ENCODE measurements at regions not wholly inside any gene's neighbourhood (a gene's known extent, or its start where the extent isn't known, plus 50 kb on each side); places are given as distances from the start of the nearest gene placed in this dataset.
"Not testable (repeated sequence)": the region's sequence is repeated elsewhere in the genome, so short reads cannot be mapped to it uniquely, and the experiment has no call there.

DNA sequence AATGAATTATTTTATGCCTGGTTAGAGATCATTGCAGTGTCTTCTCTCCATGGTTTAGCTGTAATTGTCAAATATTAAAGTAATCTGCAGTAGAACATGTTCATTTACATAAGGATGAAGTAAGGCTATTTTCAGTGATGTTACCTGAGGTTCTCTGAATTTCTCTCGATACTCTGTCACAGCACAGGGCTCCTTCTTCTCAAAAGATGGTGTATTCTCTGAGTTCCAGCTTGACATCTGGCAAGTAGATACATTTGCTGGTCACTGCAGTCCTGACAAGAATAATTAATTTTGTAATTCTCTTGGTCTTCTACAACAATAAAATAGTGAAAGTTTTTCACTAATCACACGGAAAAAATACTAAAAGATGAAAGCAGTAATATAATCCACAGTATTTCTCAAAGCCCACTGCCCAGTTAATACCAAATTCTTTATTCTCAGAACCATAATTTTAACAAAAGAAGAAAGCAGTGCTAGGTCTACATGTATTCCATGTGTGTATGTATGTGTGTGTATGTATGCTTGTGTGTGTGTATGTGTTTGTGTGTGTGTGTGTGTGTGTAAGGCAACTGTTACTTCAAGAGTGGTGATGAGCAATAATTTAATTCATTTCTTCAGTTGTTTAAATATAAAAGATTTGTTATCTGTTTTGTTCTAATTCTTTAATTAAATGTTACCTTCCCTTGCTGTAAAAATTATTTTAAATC lies 1165.5 kb upstream of the SLC39A10 start:
- H3K4me3 ChIP-seq (ENCODE audit: low read depth, low read length), result no peak overlapping the region

DNA sequence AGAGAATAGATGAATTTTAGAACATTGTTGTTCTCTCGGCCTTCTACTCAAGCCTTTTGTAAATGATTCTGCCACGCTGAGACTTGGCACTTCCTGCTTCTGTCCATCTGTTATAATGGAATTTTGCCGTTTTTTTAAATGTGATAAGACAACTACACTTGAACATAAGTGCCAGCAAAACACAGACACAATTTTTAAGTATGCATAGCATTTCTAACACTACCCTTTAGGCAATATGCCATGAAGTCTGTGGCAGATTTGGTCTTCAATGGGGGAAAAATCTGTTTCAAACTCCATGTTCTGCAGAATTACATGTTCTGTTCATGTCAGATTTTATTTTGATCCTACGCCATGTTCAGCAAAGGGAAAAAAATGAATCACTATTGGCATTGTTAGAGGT lies 1170.7 kb upstream of the SLC39A10 start:
- no peak overlapping the region for H3K4me3 ChIP-seq (ENCODE audit: low read depth, low read length)

DNA sequence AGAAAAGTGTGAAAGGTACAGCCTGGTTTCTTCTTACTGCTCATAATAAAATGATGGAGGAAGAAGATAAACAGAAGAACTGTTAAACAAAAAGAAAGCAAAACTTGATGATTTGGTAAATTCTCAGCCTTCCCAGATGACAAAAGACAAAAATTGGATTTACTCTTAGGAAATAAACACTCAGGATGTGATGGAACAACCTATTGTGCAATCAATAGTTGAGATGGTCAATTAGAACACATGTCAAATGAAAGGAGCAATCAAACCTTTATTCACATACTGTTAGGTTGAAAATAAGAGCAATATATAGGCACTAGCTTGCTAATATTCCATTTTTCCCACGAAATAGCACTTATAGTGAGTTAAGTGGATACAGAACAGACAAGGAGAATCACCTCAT lies 1174.0 kb upstream of the SLC39A10 start:
- H3K4me3 ChIP-seq (ENCODE audit: low read depth, low read length), result no peak overlapping the region

DNA sequence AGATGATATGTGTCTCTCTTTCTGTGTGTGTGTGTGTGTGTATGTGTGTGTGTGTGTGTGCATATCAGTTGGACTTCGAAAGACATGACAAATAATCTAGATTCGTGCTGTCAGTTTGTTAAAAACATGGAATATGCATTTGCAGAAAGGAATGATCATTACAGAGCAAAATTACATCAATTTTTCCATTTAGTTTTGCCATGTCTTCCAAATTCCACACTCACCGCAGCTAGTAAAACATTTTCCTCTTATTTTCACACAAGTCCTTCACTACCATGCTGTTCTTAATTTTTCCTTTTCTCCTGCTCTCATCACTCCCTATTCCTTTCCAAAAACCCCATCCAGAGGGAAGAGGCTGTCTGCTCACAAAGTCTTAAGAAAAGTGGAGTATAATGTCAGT lies 1191.4 kb upstream of the SLC39A10 start:
- H3K4me3 ChIP-seq (ENCODE audit: low read depth, low read length), result no peak overlapping the region

DNA sequence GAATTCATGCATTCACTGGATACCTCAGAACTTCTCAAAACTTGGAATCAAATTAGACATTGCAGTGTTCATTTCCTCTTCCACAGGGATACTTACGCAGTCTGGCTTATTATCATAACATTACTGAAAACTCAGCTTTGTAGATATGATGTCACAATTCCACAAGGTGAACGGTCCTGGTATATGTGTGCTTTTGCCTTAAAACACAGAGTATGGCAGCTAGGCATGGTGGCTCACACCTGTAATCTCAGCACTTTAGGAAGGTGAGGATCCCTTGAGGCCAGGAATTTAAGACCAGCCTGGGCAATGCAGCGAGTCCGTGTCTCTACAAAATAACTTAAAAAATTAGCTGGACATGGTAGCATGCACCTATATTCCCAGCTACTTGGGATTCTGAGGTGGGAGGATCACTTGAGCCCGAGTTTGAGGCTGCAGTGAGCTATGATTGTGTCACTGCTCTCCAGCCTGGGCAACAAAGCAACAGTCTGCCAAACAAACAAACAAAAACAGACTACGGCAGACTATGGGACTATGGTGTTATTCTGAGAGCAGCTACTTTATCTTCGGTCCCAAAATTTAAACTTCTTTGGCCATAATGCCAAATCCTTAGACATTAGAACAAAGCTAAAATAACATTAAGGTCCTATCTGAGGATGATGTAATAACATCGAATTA lies 1191.9 kb upstream of the SLC39A10 start:
- H3K4me3 ChIP-seq (ENCODE audit: low read depth, low read length), result no peak overlapping the region

DNA sequence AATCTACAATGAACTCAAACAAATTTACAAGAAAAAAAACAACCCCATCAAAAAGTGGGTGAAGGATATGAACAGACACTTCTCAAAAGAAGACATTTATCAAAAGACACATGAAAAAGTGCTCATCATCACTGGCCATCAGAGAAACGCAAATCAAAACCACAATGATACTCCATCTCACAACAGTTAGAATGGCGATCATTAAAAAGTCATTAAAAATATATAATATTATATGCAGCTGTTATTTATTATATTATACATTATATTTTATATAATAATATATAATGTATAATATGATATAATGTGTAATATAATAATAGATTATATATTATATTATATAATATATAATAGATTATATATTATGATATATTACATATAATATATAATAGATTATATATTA lies 1194.1 kb upstream of the SLC39A10 start:
- not testable (repeated sequence) for H3K4me3 ChIP-seq (ENCODE audit: low read depth, low read length)

DNA sequence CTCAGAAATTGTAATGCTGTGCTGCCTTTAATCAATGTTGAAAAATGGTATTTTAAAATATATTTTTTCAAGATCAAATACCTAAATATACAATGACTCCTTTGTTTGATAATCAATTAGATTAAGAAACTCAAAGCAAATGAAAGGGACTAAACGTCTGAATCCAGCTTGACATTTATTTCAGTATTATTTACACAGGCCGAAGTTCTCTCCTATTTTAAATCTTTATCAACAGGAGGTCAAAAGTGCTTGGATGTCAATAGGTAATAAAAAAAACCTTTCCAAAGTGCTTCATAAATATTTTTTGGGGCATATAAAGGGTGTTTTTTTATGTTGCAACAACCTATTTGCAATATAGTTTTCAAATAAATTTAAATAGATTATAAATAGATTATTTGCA lies 1201.7 kb upstream of the SLC39A10 start:
- H3K4me3 ChIP-seq (ENCODE audit: low read depth, low read length), result no peak overlapping the region

DNA sequence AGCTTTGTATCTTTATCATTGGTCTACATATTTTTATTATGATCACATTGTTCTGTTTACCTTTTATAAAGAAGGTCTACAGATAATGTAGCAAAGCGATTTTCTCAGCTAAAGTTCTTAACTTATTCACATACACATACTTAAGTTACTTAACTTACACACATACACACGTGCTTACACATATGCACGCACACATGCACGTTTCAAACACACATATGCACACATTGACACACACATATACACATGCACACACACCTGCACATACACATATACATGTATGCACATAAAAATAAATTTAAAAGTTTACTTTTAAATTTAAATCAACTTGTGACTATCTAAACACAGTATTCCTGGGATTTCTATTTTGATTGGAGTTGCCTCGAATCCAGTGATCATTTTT lies 1204.5 kb upstream of the SLC39A10 start:
- no peak overlapping the region for H3K4me3 ChIP-seq (ENCODE audit: low read depth, low read length)

DNA sequence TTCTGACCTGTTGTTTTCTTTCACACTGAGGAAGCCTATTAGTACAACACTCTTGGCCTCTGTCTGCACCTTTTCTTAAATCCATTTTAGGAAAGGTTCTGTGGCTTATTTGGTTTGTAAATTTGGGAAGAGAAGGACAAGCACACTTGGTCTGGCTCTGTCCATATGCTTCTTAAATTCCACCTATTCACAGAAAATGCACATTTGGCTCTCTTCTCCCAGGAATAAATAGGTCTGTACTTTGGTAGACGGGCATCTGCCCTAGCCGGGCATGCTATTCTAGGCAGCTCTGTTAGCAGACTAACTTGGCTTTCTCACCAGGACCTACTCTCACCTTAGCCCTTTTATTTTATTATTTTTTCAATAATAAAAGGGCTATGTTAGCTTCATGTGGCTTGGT lies 1211.8 kb upstream of the SLC39A10 start:
- no peak overlapping the region for H3K4me3 ChIP-seq (ENCODE audit: low read depth, low read length)

DNA sequence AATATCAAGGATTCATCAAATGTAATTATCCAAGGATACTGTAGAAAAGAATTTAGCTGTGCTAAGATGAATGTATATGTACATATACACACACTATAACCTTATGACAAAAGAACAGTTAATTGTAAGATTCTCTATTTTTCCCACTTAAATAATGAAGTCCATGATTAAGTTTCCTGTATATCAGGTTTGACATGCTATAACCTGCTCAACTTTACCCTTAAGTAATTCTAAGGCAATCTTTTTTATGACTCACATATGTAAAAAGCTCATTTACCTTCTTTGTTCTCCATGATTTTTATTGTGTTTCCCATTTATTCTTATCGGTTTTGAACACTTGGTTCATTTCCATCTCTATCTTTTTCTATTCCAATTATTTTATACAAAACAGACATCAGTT lies 1213.1 kb upstream of the SLC39A10 start:
- H3K4me3 ChIP-seq (ENCODE audit: low read depth, low read length), result no peak overlapping the region

DNA sequence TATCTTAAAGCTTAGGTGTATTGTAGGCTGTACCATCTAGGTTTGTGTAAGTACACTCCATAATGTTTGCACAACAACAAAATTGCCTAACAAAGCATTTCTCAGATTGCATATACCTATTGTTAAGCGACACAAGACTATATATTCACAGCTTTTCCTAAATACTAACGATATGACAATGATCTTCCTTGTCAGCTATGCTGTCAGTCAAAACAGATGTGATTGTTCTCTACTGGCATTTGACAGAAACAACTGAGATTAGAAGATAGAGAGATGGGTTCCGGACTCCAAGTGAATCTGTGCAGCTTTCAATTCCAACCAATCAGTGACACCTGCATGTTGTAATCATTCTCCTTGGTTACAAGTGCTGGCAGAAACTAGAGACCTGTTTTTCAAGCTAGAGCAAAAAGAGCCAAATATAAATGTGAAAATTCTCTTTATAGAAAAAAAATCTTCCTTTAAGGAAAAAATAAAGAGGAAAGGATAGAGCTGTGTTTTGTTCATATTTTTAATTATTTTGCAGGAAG lies 1232.3 kb upstream of the SLC39A10 start:
- no peak overlapping the region for H3K4me3 ChIP-seq (ENCODE audit: low read depth, low read length)

DNA sequence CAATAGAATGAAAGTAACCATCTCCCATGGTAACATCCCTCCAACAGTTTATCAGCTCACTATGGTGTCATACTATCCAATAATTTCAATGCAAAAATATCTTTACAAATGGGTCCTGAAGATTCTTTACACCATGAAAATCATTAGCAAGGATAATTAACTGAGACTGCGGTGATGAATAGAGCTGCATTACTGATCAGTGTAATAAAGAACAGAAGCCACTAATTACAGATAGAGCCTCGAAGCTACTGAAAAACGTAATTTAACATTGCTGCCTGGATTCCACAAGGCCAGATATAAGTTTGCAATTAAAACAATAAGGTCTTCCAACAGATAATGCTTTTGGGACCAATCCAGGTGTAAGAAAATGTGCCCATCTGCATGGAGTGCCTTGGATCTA lies 1245.8 kb upstream of the SLC39A10 start:
- no peak overlapping the region for H3K4me3 ChIP-seq (ENCODE audit: low read depth, low read length)

DNA sequence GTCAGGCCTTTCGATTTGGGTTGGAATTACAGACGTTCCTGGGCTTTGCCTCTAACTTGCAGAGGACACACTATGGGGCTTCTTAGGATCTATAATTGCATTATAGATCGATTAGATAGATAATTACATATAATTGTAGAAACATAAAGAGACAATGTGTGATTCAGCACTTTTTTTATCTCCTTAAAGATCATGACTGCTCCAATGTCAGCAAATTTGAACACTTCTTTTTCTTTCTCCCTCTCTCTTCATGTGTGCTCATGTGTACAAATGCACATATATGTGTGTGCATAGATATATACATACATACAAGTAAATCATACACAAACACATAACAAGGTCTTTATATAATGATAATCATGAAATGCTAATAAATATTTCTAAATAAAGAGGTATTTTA lies 1261.2 kb upstream of the SLC39A10 start:
- H3K4me3 ChIP-seq (ENCODE audit: low read depth, low read length), result no peak overlapping the region

DNA sequence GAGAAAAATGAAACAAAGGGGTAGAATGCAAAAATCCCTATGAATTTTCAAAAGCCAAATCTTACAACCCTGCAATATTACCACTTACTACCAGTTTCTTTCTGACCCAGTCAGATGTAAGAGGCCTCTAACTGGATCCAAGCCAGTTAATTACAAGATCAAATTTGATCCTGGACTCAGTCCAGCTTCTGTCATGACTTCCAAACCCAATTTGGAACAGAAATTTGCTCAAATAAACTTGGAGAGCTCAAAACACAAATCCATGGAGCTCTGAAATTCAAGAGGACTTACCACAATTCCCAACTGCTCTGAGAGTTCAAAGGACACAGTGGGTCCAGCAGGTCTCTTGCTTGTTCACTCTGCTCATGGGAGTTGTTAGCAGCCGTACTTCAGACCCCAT lies 1271.7 kb upstream of the SLC39A10 start:
- H3K4me3 ChIP-seq (ENCODE audit: low read depth, low read length), result no peak overlapping the region

DNA sequence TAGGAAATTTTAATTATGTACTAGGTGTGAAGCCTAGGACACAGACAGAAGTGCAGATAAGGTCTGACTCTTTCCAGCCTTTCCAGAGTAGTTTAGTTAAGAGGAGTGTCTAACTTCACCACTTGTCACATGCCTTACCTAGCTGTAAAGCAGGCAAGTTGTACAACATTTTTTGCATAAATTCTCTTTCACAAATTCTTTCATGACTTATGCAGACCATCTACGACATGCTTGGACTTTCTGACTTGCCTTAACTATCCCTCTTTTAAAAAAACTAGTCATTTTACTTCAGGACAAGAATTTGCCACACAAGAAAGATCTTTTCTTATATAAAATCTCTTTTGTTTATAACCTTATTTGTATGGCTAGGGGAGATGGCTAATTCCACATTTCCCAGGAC lies 1273.6 kb upstream of the SLC39A10 start:
- no peak overlapping the region for H3K4me3 ChIP-seq (ENCODE audit: low read depth, low read length)

DNA sequence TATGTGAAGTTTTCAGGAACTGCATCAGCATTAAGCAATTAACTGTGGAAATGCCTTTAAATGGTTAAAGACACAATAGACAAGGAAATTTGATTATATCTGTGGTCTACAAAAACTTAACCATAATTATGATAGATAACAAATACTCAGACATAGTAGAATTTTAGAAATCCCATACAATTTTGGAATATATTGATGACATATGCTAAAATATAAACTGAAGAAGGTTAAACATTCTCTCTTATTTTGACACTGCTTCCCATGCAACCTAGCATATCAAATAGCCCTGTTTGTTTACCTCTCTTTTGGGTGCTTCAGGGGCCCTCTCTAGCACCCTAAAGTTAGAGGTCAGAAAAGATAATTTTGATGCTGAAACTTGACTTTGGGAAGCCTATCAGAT lies 1274.8 kb upstream of the SLC39A10 start:
- H3K4me3 ChIP-seq (ENCODE audit: low read depth, low read length), result no peak overlapping the region

DNA sequence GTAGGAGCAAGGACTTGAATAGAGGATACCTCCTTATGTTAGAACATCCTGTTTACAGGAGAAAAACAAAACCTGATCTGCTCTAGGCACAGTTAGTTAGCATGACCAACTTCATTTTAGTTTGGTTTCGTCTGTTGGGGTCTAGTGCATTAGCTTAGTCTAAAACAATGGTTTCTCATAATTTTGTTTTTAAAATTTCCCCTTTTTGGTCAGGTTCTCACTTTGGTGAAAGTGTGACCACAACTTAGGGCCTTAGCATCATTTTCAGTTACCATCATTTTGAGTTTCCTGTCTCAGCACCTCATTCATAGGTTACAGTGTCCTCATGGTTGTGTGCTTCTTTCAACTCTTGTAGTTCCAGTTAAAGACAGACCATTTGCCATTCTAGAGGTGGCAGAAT lies 1277.0 kb upstream of the SLC39A10 start:
- H3K4me3 ChIP-seq (ENCODE audit: low read depth, low read length), result no peak overlapping the region

DNA sequence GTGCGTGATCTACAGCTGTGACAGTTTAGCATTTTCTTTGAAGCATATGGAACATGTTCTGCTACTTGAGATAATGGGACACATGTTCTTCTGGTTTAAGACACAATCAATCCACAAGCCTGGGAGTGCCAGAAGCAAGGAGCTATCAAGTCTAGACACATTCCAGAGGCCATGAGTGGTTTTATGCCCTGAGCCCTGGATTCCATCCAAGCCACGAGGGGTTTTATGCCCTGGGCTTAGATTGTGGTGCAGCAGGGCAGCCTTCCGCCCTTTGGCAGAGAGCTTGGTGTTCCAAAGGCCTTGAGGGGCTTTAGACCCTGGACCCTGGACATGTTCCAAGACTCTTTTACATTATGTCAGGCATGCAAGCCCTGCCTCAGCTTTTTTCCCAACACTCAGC lies 1289.6 kb upstream of the SLC39A10 start:
- not testable (repeated sequence) for H3K4me3 ChIP-seq (ENCODE audit: low read depth, low read length)

DNA sequence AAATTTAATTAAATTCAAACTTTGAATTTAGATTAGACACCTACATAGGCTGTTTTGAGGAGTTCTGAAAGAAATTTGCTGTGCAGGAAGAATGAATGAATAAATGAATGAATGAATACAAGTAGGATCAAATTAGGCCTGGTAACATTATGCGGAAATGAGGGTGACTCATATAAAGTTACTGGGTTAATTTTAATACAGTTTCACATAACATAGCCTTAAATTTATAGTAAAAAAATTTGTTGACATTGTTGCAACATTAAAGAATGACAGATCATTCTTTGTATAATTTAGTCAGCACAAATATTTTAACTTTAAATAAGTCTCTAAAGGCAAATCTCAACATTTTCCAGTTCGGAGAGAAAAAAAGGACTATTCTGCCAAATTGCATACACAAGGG lies 1293.1 kb upstream of the SLC39A10 start:
- no peak overlapping the region for H3K4me3 ChIP-seq (ENCODE audit: low read depth, low read length)

DNA sequence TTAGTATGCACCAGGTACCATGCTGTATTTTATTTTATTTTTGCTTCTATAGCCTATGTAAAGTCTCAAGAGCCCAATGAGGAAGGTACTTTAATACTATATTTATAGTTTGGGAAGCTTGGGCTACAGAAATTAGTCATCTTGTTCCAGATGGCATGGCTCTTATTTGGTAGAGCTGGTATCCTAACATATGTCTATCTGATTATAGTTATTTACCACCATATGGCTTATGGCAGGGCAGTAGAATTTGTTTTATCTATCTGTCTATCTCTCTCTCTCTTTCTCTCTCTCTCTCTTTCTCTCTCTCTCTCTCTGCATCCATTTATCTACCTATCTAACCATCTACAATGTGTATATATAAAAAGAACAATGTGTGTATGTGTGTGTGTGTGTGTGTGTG lies 1293.7 kb upstream of the SLC39A10 start:
- H3K4me3 ChIP-seq (ENCODE audit: low read depth, low read length), result no peak overlapping the region

DNA sequence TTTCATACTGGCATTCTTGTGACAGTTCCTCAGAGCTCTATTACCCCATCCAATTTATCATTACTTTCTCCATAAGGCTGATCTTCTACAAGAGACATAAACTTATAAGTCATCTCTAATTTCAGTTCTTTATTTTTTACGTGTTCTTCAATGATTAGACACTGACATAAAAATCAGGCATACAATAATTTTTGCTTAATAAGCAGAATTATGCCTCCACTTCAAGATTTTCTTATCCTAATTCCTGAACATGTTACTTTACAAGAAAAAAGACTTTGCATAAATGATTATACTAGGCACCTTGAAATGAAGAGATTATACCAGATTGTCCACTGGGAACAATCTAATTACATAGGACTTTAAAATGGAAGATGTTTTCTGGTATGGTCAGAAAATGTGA lies 1304.5 kb upstream of the SLC39A10 start:
- no peak overlapping the region for H3K4me3 ChIP-seq (ENCODE audit: low read depth, low read length)

DNA sequence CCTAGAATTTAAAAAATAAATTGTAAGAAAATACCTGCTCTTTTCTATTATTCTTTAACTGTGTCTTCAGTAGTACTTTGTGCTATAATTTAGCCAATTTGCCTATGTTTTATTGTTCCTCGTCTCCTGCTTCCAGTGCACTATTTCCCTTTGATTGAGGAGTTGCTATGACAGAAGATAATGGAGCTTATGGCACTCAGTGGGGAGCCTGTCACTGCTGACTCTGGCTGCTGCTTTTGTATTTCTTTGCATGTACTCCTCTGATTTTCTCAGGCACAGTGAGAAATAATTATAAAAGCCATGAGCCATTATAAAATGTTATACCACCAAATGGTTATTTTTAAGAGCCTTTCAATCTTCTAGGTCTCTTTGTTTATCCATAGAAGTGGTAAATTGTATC lies 1310.8 kb upstream of the SLC39A10 start:
- H3K4me3 ChIP-seq (ENCODE audit: low read depth, low read length), result no peak overlapping the region

DNA sequence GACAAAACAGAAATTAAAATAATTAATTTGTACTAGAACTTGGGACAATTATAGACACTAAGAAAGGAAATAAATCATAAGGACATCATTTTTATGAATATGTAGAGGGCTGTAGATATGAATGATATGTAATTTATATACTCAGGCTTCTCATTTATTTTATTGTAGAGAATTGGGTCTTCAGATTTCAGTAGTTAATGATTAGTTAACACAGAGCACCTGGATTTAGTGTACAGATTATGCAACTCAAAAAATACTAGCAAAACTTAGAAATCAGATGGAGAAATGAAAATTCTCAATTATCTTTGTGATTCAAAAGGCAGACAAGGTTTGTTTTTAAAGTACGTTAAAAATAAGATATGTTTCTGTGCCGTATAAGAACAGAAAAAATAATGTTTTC lies 1311.7 kb upstream of the SLC39A10 start:
- H3K4me3 ChIP-seq (ENCODE audit: low read depth, low read length), result no peak overlapping the region
